ENCODE measurements at regions not wholly inside any gene's neighbourhood (a gene's known extent, or its start where the extent isn't known, plus 50 kb on each side); places are given as distances from the start of the nearest gene placed in this dataset.

GRCh38 chr12:25386831-25387731 is 136.4 kb upstream of the KRAS start:
- TF ChIP-seq, protein P1, sequence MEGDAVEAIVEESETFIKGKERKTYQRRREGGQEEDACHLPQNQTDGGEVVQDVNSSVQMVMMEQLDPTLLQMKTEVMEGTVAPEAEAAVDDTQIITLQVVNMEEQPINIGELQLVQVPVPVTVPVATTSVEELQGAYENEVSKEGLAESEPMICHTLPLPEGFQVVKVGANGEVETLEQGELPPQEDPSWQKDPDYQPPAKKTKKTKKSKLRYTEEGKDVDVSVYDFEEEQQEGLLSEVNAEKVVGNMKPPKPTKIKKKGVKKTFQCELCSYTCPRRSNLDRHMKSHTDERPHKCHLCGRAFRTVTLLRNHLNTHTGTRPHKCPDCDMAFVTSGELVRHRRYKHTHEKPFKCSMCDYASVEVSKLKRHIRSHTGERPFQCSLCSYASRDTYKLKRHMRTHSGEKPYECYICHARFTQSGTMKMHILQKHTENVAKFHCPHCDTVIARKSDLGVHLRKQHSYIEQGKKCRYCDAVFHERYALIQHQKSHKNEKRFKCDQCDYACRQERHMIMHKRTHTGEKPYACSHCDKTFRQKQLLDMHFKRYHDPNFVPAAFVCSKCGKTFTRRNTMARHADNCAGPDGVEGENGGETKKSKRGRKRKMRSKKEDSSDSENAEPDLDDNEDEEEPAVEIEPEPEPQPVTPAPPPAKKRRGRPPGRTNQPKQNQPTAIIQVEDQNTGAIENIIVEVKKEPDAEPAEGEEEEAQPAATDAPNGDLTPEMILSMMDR (IDR thresholded peaks at IDR 0.05; ENCODE audit: low read depth, low read length) = peak; percentile 99
- peak; percentile 93 for TF ChIP-seq MYC (IDR thresholded peaks at IDR 0.05; ENCODE audit: low read depth, low read length)
